ENCODE measurements at regions not wholly inside any gene's neighbourhood (a gene's known extent, or its start where the extent isn't known, plus 50 kb on each side); places are given as distances from the start of the nearest gene placed in this dataset.
"Not testable (repeated sequence)": the region's sequence is repeated elsewhere in the genome, so short reads cannot be mapped to it uniquely, and the experiment has no call there.

DNA sequence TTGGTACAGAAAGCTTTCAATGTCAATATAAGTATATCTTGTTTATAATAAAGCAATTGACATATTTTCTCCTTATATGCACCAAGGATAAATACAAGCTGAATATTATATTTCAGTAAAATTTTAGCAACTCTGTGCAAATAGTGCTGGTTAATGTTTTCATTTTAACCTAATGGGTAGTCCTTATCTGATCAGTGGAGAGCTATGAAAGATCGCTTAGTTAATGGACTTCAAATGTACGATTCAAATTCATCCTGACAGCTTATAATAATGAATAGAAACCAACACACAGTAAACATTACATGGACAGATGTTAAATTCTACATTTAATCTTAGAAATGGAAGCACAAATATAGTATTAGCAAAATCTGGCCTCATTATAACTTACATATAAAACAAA, 1495.2 kb upstream of the C9orf72 start:
- ChIA-PET CTCF (no interaction called here), POLR2A (no interaction called here)
- DNase-seq (ENCODE audit: extremely low spot score) = no peak
- no peak for TF ChIP-seq CTCF (IDR thresholded peaks at IDR 0.05; ENCODE audit: control extremely low read depth, extremely low read depth, low read depth, missing control alignments)

DNA sequence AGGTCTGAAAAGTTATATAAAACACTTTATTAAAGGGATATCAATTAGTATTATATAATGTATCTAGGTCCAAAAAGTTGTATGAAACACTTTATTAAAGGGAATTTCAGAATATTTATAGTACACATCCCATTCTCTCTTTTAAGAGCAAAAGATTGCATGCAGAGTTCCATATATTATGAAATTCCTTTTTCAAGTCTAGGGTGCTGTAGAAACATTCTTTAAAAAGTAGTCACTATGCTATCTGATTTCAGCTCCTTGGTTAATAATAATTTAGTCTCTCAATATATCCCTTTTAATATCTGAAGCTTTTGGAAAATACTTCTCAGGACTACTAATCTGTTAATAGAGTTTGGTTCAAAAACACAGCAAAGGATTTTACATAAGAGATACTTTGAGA, 1496.1 kb upstream of the C9orf72 start:
- no peak for DNase-seq (ENCODE audit: extremely low spot score)
- POLR2A ChIA-PET = no interaction called here
- no peak for TF ChIP-seq CTCF (IDR thresholded peaks at IDR 0.05; ENCODE audit: control extremely low read depth, extremely low read depth, low read depth, missing control alignments)
- CTCF ChIA-PET = no interaction called here

GRCh38 chr9:29078063-29078666, 1504.9 kb upstream of the C9orf72 start:
- POLR2A ChIA-PET = no interaction called here
- no peak for DNase-seq (ENCODE audit: extremely low spot score)
- no peak for TF ChIP-seq CTCF (IDR thresholded peaks at IDR 0.05; ENCODE audit: control extremely low read depth, extremely low read depth, low read depth, missing control alignments)
- CTCF ChIA-PET = no interaction called here

DNA sequence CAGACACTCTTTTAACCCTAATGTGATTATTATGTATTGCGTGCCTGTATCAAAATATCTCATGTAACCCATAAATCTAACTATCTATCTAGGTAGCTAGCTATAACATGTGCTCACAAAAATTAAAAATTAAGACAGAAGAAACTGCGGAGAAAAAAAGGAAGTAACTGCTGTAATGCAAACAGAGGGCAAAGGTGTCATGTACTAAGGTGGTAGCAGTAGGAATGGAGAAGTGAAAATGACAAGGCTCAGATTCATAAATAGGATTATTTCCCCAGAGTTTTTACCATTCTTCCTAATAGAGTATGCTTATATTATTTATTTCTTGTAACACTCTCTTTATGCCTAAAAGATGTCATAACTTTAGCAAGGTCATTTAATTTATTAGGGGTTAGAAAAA, 1527.5 kb upstream of the C9orf72 start:
- TF ChIP-seq CTCF (IDR thresholded peaks at IDR 0.05; ENCODE audit: control extremely low read depth, extremely low read depth, low read depth, missing control alignments) = no peak
- ChIA-PET CTCF (interaction anchor here (1.0 kb wide), 1 partner anchor 8 kb away, joined by 3 read pairs; no protein-coding TSS in a partner anchor), POLR2A (no interaction called here)
- DNase-seq (ENCODE audit: extremely low spot score) = no peak

DNA sequence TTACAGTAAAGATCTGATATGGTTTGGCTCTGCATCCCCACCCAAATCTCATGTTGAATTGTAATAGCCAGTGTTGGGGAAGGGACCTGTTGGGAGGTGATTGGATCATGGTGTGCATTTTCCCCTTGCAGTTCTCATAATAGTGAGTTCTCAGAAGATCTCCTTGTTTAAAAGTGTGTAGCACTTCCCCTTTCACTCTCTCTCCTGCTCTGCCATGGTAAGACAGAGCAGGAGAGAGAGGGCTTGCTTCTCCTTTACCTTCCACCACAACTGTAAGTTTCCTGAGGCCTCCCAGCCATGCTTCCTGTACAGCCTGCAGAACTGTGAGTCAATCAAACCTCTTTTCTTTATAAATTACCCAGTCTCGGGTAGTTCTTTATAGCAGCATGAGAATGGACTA, 1530.9 kb upstream of the C9orf72 start:
- POLR2A ChIA-PET; CTCF ChIA-PET; DNase-seq (ENCODE audit: extremely low spot score): not testable (repeated sequence)

DNA sequence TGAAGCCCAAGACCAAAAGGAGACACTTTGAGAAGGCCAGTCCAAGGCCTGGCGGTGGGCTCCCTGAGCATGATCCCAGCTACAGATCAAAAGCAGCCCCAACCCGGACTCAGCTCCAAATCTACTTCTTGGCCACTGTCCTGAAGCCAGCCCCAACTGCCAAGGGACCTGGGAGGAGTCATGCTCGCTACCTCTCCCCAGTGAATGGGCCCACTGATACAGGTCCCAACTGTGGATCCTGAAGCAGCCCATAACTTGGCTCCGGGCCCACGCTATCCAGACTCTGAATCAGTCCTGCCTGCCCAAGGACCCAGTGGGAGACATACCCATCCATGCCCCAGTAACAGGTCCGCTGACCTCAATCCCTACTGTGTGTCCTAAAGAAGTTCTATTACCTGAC, 1545.3 kb upstream of the C9orf72 start:
- no peak for TF ChIP-seq CTCF (IDR thresholded peaks at IDR 0.05; ENCODE audit: control extremely low read depth, extremely low read depth, low read depth, missing control alignments)
- POLR2A ChIA-PET = no interaction called here
- CTCF ChIA-PET = no interaction called here

DNA sequence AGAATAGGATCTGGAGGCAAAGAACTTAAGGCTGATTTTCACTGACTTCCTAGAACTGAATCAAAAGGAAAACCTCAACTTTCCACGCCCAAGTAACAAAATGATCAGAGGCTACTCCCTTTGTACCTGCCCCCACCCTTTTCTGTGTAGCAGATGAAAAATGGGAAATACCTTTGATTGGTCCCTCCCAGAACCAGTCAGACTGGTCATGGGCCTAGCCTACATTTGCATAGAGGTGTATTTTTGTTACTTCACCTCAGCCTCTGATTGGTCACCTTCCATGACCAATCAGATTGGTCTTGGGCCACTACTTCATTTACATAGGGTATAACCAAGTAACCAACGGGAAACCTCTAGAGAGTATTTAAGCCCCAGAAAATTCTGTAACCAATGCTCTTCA, 1553.5 kb upstream of the C9orf72 start:
- TF ChIP-seq CTCF (IDR thresholded peaks at IDR 0.05; ENCODE audit: control extremely low read depth, extremely low read depth, low read depth, missing control alignments) = no peak
- ChIA-PET POLR2A (no interaction called here), CTCF (no interaction called here)
- no peak for DNase-seq (ENCODE audit: extremely low spot score)

More for the DNA sequence above, 1545.3 kb upstream of the C9orf72 start:
- no peak for DNase-seq (ENCODE audit: extremely low spot score)

All from GM10248 (cell line).